Muscle of leg (tissue), 3 donors: ENCODE measurements at regions not wholly inside any gene's neighbourhood (a gene's known extent, or its start where the extent isn't known, plus 50 kb on each side); places are given as distances from the start of the nearest gene placed in this dataset.
A peak's percentile ranks its signal among the peaks of the same experiment; 100 is the strongest.

ENCODE experiments used
- DNase-seq: peaks from one replicate; pipeline ENCODE4 v3.0.0; 2013
- H3K27ac ChIP-seq: one replicate; pipeline ENCODE4 v1.5.1; 2013; ENCODE audit warnings: mild to moderate bottlenecking, low read length, control low read depth
- H3K27me3 ChIP-seq: one replicate; pipeline ENCODE4 v1.6.1; 2013; ENCODE audit warnings: low read length; ENCODE audit not compliant: control insufficient read depth, insufficient read depth
- H3K36me3 ChIP-seq: one replicate; pipeline ENCODE4 v1.6.1; 2013; ENCODE audit warnings: low read length; ENCODE audit not compliant: control insufficient read depth, insufficient read depth
- H3K4me1 ChIP-seq: one replicate; pipeline ENCODE4 v1.6.1; 2013; ENCODE audit warnings: low read length; ENCODE audit not compliant: control insufficient read depth, insufficient read depth
- H3K4me3 ChIP-seq: one replicate; pipeline ENCODE4 v1.5.1; 2013; ENCODE audit warnings: low read length, control low read depth
- H3K9me3 ChIP-seq: replicated peaks from 2 replicates; pipeline ENCODE4 v1.6.1; 2013; ENCODE audit warnings: low read depth, low read length; ENCODE audit not compliant: control insufficient read depth
- WGBS: methylation state at CpG from one replicate; pipeline ENCODE4 v1.1.5; 2013; ENCODE audit warnings: missing lambda C conversion rate; ENCODE audit not compliant: insufficient coverage; 5-methylcytosine and 5-hydroxymethylcytosine counted together

DNA sequence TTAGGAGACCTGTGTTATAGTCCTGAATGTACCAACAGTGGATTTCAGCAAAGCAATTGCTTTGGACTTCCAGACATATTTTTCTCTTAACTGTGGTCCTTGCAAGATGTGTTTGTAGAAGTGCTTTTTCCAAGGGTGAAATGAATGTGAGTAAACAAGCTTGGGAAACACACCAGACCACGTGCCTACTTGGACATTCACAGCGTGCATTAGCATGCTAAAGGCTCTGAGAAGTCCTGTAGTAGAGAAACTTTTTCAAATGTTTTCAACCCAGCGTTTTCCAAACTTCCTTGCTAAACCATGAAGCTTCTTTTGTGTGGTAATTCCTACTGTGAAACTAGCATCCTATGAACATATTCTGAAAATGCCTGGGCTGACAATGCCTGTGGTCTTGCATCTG is 91.2 kb upstream of the DBX1 start:
- Histone ChIP-seq H3K9me3 (no peaks in the 10 kb centered on the region), H3K4me1 (peaks cover 9% of the 10 kb centered on the region), H3K27ac (no peak overlapping the region), H3K36me3 (no peaks in the 10 kb centered on the region), H3K27me3 (no peaks in the 10 kb centered on the region), H3K4me3 (no peak overlapping the region)
- no peak for DNase-seq
- WGBS = no CpG with 5 or more reads among the region's 3 CpGs

DNA sequence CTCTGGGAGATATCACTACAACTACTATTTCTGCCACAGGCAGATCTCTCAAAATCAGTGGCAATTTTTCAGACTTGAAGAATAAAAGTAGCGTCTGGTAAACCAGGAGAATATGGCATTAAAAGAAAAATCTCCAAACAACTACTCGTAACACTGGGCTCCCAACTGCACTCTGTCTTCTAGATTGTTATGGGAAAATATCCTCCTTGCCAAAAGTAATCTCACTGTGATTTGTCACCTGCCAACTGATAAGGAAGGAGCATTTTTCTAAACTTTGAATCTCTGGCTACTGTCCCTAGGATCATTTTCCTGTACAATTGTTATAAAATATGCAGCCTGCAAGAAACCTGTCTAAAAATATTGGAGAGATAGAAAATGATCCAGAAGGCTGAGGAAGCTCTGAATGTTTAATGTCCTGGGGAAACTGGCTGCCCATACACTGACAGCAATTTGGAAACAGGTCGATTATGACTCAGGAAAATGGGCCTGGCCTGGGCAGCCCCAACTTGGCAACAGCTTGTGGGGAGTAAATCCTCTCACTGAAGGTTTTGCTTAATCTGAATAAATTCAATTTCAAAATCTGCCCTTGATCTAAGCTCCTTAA is 90.5 kb upstream of the DBX1 start:
- H3K27ac ChIP-seq = peak overlapping the region; percentile 4
- no peak for DNase-seq
- peaks cover 10% of the 10 kb centered on the region for H3K4me1 ChIP-seq
- no peaks in the 10 kb centered on the region for H3K9me3 ChIP-seq
- no peak overlapping the region for H3K4me3 ChIP-seq
- H3K27me3 ChIP-seq = no peaks in the 10 kb centered on the region
- no peaks in the 10 kb centered on the region for H3K36me3 ChIP-seq
- no CpG with 5 or more reads among the region's 3 CpGs for WGBS

DNA sequence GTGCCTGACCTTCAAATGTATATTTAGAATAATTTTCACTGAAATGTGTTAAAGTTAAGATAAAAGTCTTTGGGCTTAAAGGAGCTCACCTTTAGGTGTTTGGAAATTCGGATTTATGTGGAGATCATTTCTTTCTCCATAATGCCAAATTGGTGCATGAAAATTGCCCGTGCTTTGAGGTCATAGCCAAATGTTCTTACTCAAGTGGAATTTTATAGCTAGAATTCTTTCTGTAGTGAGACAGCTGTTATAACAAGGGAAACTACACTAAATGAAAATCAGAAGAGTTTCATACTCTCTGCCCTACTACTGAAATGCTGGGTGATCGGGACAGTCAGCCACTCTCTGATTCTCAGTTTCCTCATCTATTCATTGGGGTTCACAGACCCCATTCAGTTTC is 89.5 kb upstream of the DBX1 start:
- peak overlapping the region; percentile 4 for H3K27ac ChIP-seq
- no peak overlapping the region for H3K4me3 ChIP-seq
- H3K27me3 ChIP-seq = no peaks in the 10 kb centered on the region
- no CpG with 5 or more reads among the region's 3 CpGs for WGBS
- H3K4me1 ChIP-seq = peaks cover 13% of the 10 kb centered on the region
- no peaks in the 10 kb centered on the region for H3K36me3 ChIP-seq
- H3K9me3 ChIP-seq = no peaks in the 10 kb centered on the region
- DNase-seq = peak; percentile 33

DNA sequence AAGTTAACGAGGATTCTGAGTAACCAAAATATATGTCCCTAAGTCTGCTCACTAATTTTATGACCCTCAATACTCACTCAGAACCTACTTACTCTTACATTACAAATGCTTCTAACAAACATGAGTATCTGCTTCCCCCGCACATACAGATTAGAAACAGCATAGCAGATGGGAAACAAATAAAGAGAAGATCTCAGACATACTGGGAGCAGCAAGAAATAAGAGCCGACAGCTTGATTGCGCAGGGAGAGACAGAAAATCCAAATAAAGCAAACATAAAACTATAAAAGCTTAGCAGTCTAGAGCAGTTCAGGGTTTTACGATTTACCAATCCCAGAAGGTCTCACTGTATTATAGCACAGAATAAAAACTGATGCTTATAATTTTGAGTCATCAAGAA is 89.1 kb upstream of the DBX1 start:
- Histone ChIP-seq H3K27ac (no peak overlapping the region), H3K36me3 (no peaks in the 10 kb centered on the region), H3K27me3 (no peaks in the 10 kb centered on the region), H3K9me3 (no peaks in the 10 kb centered on the region), H3K4me1 (peaks cover 17% of the 10 kb centered on the region), H3K4me3 (no peak overlapping the region)
- DNase-seq = no peak
- WGBS = no CpG with 5 or more reads among the region's 5 CpGs

DNA sequence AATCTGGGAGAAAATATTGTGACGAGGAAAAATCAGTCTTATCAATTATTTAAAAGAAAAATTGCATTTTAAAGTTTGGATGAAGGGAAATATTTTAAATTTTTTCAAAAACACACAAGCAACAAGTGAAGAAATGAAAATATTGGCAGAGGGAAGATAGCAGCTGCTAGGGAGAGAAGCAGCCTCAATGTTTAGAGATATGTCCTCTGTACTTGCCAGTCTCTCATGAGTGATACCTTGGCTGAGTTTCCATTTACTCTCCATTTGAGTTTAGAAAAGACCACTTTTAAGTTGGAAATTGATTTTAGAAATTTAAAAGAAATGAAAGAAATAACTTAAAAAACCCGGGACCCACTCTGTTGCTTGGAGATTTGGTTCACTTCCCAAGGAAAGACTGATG is 88.6 kb upstream of the DBX1 start:
- peak; percentile 33 for DNase-seq
- Histone ChIP-seq H3K27ac (peak overlapping the region; percentile 16), H3K4me1 (peaks cover 17% of the 10 kb centered on the region), H3K36me3 (no peaks in the 10 kb centered on the region), H3K27me3 (no peaks in the 10 kb centered on the region), H3K9me3 (no peaks in the 10 kb centered on the region), H3K4me3 (no peak overlapping the region)
- no CpG with 5 or more reads among the region's 2 CpGs for WGBS

DNA sequence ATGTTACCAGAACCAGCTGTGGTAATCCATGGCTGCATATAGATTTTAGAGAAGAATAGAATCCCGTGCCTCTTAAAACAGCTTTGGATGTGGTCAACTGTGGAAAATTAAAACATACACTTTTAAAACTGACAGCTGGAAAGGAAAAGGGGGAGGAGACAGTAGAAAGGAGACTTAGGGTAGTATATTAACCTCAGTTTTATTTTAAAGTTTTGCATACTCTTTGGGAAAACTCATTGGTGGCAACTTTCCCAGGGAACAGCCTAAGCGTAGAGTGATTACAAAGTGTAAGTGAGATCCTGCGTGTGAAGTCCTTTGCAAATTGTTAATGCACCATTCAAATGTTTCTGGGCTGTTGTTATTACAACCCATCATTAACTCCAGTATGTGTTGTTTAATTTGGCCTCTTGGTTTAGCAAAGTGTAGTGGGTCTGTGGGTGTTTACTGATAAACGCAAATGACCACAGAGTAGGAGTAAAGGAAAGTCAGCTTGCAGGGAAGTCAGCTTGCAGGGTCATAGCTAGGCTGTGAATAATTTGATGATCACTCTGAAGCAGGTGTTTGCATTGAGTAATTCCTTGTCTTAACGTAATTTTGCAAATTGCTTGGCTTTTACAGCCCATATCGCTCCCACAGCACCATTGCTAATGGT is 88.0 kb upstream of the DBX1 start:
- no peaks in the 10 kb centered on the region for H3K27me3 ChIP-seq
- H3K36me3 ChIP-seq = no peaks in the 10 kb centered on the region
- peak overlapping the region; percentile 50 for H3K27ac ChIP-seq
- 18% methylated on average over 1 of the region's 6 CpGs for WGBS
- no peaks in the 10 kb centered on the region for H3K9me3 ChIP-seq
- H3K4me1 ChIP-seq = peaks cover 17% of the 10 kb centered on the region
- H3K4me3 ChIP-seq = no peak overlapping the region
- peak; percentile 69 for DNase-seq

DNA sequence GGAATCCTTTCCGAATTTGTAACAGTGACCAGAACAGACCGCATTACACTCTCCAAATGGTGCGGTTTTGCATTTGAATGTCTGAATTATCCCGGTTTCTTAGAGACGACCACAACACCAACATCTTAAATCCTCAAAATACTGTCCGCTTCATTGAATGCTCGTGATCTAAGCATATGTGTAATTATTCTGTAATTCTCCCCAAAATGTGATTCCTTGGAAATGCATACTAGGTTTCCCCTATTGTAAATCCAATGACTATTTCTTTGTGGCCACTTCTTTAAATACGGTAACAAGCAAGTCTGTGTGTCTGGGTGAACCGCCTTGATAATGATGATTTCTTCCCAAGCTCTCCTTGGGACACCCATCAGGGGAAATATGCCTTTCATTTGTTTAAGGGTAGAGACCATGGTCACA is 87.3 kb upstream of the DBX1 start:
- DNase-seq = peak; percentile 36
- peak overlapping the region; percentile 50 for H3K27ac ChIP-seq

DNA sequence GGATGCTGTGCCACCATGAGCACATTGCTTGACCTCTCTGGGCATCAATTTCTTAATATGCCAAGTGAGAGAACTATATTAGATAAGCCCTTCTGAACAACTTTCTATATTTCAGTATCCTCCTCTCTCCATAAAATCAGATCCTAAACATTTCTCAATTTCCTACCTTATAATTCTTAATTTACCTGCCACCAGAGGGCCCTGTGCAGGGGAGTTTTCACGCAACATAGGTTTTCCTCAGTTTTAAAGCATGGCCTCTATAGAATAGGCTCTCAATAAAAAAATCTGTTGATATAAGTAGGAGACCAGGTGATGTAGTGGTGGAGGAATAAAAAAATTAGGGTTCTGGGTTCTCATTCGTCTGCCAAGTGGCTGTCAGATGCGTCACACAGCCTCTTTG is 83.7 kb upstream of the DBX1 start:
- no peak overlapping the region for H3K27ac ChIP-seq
- H3K4me3 ChIP-seq = no peak overlapping the region
- no peaks in the 10 kb centered on the region for H3K27me3 ChIP-seq
- no peak for DNase-seq
- no peaks in the 10 kb centered on the region for H3K9me3 ChIP-seq
- WGBS = 83% methylated on average over 1 of the region's 3 CpGs
- peaks cover 9% of the 10 kb centered on the region for H3K4me1 ChIP-seq
- no peaks in the 10 kb centered on the region for H3K36me3 ChIP-seq

More for the DNA sequence above, 87.3 kb upstream of the DBX1 start:
- Histone ChIP-seq H3K36me3 (no peaks in the 10 kb centered on the region), H3K27me3 (no peaks in the 10 kb centered on the region), H3K4me1 (peaks cover 17% of the 10 kb centered on the region), H3K9me3 (no peaks in the 10 kb centered on the region), H3K4me3 (no peak overlapping the region)
- WGBS = 51% methylated on average over 2 of the region's 9 CpGs

DNA sequence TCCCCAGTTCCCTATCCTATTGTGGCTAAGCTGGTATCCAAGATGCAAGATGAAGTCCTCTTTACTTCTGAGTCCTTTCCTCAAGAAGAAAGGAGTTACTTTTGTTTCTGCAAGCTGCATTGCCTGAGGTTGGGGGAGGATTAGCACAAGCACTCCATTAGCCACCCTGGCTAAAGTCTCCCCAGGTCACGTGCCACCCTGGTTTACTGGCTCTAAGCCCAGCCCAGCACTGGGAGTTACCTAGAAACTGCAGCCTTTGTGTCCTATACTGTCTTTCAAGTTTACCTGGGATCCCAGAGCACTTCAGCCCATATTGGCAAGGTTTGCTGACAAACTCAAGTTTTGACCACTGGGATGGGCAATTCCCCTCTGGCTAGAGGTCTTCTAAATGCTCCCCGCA is 78.4 kb upstream of the DBX1 start:
- Histone ChIP-seq H3K27ac (no peak overlapping the region), H3K4me1 (no peaks in the 10 kb centered on the region), H3K9me3 (peaks cover 1% of the 10 kb centered on the region), H3K27me3 (no peaks in the 10 kb centered on the region), H3K36me3 (no peaks in the 10 kb centered on the region), H3K4me3 (no peak overlapping the region)
- DNase-seq = no peak
- WGBS = 83% methylated on average over 1 of the region's 2 CpGs

DNA sequence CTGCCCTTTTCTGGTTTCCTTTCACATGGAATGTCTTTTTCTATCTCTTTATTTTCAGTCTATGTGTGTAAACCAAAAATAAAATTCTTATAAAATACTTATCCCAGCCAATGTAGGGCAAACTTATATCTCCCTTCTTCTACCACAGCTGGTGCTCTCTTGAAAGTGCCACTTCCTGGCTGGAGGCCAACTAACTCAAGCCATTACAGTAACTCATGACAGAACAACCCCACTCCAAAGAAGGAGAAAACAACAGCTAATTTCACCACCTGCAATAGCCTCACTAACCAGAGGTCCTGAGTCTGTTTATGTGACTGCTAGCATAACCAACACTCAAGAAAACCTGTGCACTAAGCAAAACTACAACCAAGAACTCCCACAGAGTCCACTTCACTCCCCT is 74.9 kb upstream of the DBX1 start:
- Histone ChIP-seq H3K36me3 (no peaks in the 10 kb centered on the region), H3K4me3 (no peak overlapping the region), H3K27me3 (no peaks in the 10 kb centered on the region), H3K9me3 (peaks cover 4% of the 10 kb centered on the region), H3K27ac (no peak overlapping the region), H3K4me1 (no peaks in the 10 kb centered on the region)
- DNase-seq = no peak

DNA sequence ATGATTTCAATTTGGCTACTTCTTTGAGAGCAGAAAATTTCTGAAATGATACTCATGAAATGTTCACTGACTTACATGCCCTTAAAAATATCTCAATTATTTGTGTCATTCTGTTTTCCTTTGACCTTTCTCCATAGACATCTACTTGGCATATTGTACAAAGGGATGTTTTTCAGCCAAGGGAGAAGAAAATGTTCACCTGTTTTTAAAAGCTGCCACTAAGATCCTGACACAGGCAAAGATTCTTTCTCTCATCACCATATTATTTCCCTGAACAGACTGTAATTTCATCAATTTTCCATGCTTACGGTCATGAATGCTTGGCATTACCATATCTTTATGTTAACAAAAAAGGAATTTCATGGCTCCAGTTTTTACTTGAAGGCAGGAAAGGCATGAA is 67.4 kb upstream of the DBX1 start:
- peaks cover 6% of the 10 kb centered on the region for H3K4me1 ChIP-seq
- H3K27ac ChIP-seq = no peak overlapping the region
- H3K36me3 ChIP-seq = no peaks in the 10 kb centered on the region
- no CpG with 5 or more reads among the region's 1 CpG for WGBS
- peaks cover 2% of the 10 kb centered on the region for H3K9me3 ChIP-seq
- H3K4me3 ChIP-seq = no peak overlapping the region
- no peaks in the 10 kb centered on the region for H3K27me3 ChIP-seq
- peak; percentile 75 for DNase-seq
